GM21825 (cell line): ENCODE measurements at regions not wholly inside any gene's neighbourhood (a gene's known extent, or its start where the extent isn't known, plus 50 kb on each side); places are given as distances from the start of the nearest gene placed in this dataset.
"Not testable (repeated sequence)": the region's sequence is repeated elsewhere in the genome, so short reads cannot be mapped to it uniquely, and the experiment has no call there.

Experiments
- ATAC-seq: cut with Tn5 transposase; IDR thresholded peaks from one replicate; pipeline ENCODE4 v1.9.1; 2021; ENCODE audit warnings: mild to moderate bottlenecking, moderate library complexity; ENCODE audit not compliant: unreplicated experiment

DNA sequence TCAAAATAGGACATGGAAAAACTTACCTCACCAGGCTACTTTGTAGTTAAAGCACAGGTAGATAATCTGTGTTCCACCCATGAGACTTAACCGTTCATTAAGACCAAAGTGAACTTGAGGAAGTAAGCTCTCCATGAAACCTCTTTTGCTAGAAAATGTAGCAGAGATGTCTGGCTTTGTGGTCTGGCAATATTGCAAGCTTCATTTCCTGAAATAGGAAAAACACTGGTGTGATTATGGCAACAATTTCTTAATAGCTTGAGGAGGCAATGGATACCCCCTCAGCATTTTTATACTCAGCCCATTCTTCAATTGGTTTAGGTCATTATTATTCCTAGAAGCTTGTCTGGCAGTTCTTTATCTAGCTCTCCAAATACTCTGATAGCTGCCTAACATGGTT is 957.3 kb downstream of the IGSF11 start:
- no peak for ATAC-seq

DNA sequence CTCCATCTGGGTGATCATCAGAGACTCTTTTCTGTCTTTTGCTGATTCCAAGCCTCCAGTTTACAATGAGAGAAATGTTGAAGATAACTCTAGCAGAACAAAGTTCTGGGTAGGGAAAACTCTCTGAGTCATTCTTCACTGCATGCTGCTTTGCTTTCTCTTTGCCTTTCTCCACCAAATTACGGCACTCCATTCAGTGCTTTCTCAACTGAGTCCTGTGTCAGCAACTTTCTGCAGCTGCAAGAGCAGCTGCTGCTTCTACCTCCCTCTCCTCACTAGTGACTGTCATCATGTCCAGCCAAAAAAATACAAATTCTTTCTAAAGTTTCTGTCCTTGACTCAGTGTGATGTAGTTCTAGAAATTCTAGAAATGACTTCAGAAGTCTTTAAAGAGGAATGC is 953.8 kb downstream of the IGSF11 start:
- ATAC-seq = no peak

DNA sequence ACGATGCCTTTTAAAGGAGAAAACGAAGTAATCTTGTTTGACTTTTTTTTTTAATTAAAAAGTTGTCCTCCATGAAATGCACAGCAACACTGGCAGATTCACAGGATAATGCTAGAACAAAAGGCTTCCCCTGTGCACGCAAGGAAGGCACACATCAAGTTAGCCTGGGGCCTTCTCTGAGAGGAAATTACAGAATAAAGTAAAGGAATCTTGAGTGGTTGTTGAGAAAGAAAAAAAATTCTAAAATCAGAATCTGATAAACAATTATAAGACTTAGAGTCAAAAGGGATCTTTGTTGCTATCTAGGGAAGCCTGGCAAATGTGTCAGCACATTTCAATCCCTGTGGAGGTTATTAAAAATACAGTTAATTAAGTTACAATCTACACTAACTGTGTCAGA is 946.0 kb downstream of the IGSF11 start:
- no peak for ATAC-seq

DNA sequence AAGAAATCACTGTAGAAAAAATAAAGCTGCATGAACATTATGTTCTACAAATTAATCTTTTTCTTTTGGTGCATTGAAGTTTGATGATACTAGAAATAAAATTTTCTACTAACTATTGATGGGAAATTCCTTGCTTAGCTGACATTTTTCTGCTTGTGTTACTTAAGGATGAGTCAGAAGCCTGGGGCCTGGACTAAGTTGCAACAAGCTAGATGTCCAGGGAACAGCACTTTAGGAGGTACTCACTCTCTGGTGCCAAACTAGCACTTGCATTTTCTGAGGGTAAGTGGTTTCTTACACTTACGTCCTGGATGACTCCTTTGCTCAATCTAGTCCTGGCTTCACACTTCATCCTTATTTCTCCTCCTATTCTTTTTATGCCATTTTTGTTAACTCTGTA is 945.1 kb downstream of the IGSF11 start:
- ATAC-seq = no peak

DNA sequence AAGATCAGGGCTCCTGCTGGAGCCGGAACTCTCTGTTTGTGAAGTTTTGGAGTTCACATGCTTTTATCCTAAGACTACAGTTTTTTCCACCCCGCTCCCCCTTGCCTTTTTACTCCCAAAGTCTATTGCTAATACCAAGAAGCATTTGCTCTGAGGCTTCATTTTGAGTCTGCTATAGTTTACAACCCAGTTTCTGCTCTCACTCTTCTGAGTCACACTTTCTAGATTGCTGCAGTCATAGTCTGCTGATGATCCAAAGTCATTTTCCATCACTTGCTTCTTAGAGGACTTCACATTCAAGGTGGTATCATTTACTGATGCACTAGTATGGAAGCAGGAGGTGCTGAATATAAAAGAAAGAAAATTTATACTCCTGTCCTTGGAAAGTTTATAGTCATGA is 937.4 kb downstream of the IGSF11 start:
- ATAC-seq = no peak

DNA sequence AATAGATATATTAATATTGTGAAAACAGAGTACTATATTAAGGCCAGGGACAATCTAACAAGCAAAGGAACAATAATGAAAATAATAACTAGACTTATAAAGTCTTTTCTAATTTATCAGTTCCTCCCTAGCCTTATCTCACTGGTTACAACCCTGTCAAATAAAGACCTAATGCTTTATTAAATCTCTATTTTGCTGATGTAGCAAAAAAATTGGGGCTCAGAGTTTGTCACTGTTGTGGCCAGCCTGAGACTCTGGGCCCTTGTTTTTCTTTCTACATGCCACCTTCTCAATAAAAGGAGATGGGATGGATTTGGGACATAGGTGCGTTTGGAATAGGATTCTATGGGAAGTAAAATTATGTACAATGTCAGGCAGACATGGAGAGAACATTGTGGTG is 937.0 kb downstream of the IGSF11 start:
- no peak for ATAC-seq

DNA sequence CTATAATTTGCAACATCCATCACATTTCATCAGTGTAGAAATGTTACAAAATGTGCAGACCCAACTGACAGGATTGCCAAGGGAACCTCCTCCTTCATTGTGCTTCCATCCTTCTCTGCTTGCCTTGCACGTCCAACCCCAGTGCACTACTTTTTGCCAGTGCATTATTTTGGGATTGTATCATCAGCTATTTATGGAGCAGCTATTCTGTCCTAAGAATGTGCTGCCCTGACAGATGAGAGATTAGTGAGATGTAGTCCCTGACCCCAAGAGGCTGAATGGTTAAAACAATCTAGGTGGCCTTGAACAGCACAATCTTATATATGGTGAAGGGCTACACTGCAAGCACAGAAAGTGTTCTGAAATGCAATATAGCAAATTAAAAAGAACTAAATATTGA is 935.8 kb downstream of the IGSF11 start:
- no peak for ATAC-seq

DNA sequence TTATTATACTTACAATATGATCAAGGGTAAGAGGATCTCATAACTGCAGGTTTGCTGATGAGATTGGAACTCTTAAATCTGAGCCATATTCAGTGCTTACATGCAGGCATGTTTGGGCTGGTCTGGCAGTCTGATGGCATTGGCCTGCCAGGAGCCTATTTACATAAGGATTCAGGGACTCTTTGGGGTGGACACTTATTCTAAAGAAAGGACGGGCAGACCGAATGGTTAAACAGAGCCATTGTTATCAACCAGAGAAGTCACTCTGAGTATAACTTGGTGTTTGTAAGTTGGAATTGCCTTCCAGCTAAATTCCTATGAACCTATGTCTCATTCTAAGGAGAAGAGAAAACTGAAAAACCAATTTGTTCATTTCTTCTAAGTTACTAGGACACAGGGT is 932.8 kb downstream of the IGSF11 start:
- ATAC-seq = no peak

DNA sequence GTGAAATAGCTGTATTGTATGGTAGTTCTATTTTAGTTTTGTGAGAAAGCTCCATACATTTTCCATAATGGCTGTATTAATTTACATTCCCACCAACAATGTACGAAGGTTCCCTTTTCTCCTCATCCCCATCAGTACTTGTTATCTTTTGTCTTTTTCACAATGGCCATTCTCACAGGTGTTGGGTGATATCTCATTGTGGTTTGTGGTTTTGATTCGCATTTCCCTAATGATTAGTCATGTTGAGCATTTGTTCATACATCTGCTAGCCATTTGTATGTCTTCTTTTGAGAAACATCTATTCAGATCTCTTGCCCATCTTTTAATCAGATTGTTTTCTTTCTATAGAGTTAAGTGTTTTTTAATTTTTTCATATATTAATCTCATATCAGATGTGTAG is 931.9 kb downstream of the IGSF11 start:
- ATAC-seq = no peak

DNA sequence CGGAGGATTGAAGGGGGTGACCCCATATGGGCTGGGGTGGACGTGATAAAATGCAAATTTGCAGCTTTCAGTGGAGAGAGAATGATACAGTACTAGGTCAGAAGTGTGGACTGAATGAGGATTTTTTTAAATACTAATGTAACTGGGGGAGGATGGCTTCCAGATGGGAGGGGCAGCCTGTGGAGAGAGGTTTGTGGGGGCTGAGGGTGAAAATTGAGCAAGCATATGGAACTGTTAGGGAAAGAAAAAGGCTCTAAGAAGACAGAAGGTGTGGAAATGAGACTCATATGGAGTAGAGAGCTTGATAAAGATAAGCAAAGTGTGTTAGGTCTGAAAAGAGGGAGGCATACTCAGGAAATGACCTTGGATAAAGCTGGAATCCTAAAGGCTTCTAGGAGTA is 926.4 kb downstream of the IGSF11 start:
- no peak for ATAC-seq

DNA sequence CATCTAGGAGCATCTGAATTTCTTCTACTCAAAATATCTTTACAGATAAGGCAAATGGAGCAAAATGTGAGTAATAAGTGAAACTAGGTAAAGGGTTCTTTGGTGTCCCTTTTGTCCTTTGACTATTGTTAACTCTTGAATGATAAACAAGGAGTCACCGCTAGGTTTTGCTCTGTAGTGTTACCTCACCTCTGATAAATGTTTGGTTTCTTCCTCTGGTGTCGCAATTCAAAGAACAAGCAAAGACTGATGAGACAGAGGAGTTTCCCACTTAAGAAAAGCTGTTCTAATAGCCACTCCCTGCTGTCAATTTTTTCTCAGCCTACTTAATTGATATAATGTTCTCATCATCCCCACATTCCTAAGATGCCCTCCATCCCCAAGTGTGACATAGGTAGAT is 925.9 kb downstream of the IGSF11 start:
- no peak for ATAC-seq

DNA sequence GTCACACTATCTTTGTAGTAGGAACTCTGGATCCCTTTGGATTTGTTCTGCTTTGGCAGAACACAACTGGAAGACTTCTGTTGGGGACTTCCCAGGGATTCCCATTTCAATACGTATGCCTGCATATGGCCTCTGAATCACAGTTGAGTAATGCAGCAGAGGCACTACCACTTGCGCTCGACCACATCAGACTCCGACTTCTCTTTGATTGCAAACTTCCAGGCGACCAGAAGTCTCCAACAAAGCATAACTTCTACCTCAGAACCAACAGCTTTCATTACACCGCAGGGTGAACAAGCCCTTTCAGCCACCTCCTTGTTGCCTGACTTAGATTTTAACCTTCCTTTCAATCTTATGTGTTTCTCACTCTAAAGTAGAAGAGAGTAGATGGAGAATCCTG is 924.4 kb downstream of the IGSF11 start:
- no peak for ATAC-seq

DNA sequence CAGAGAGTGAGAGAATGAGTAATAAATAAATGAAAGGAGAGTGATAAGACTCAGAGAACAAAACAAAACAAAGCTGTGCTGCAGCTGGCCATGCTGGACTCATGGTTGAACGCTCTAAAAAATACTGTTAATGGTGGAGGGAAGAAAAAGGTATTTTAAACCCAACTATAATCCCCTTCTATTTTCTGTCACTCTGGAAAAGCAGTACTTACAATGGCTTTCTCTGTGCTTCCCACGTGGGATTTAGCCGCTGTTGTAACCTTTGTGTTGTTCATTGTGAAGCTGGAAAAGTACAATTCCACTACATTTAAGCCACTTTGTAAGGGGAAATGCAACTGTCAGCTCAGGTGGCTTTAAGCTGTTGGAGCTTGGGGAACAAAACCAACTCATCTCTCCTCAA is 917.7 kb downstream of the IGSF11 start:
- no peak for ATAC-seq

DNA sequence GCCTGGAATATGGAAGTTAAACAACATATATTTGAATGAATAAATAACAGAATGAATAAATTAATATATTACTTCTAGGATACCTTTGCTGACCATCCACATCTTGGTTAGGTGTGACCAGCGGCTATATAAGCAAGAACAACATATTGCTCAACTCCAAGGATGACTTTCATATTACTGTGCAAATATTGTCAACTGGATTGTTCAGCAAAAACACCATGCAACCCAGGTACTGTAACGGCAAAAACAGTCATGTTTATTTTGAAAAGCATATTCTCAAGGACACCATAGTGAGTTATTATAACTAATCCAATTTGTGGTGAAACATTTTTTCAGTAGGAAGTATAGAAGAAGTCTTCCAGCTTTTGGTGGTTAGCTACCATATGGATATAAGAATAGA is 907.9 kb downstream of the IGSF11 start:
- ATAC-seq = no peak

DNA sequence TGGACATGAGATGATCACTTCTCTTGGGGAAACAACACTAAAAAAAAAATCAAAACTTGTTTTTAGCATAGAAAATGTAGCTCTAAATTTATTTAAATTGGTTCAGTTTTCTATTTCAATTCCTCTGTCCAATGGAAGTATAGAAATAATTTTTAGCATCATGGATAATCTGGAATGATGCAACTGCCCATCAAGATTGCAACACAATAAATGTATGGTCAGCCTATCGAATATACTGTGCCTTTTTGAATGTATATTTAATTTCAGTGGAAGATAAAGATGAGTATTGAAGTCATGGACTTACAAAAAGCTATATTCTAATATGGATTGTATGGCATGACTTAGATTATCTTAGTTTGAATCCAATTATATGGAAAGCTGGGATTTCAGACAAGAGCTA is 906.7 kb downstream of the IGSF11 start:
- no peak for ATAC-seq

DNA sequence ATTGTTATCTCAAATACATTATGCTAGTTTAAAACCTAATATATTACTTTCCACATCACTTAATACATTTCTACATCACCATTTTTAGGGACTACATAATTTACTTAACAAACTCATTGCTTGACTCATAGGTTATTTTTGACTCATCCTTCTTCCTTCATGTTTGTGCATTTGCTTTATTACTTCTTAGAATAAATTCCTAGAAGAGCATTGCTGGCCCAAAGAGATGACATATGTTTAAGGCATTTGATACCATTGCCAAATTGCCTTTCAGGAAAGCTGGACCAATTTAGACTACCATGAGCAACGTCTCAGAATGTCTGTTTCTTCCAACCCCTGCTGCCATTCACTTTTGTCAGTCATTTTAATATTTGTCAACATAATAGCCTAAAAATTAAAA is 905.8 kb downstream of the IGSF11 start:
- no peak for ATAC-seq

DNA sequence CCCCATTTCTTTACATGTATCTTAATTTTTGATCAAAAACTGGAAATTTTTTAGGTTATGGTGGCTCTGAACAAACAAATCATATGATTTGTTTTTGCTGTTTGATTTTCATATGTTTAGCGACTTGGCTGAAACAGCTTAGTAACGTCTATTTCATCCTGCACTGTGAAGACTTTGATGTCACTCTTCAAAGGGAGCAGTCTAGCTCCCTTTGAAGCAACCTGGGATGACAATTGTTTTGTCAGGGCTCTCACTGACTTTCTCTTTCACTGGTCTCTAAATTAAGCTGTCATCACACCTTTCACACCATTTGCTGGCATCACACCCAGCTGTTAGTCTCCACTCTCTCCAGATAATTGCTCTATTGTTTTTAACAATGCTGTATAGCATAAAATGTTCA is 896.9 kb downstream of the IGSF11 start:
- no peak for ATAC-seq

DNA sequence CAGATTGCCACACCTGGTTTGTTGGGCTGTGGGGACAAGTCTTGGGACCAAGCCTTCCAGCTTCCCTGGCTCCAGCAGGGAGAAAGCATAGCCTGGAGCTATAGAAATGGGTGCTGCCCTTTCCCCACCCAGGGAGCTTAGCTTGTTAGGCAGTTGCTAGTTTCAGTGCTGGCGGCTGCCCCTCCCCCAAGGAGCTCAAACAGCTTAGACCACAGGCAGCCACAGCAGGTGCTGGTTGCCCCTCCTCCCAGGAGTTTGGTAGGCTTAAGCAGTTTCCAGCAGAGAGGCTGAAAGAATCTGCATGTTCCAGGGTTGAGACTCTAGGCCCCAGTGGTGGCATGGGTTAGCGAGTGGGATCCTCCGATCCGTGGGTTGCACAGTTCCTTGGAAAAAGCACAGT is 889.7 kb downstream of the IGSF11 start:
- ATAC-seq = no peak

DNA sequence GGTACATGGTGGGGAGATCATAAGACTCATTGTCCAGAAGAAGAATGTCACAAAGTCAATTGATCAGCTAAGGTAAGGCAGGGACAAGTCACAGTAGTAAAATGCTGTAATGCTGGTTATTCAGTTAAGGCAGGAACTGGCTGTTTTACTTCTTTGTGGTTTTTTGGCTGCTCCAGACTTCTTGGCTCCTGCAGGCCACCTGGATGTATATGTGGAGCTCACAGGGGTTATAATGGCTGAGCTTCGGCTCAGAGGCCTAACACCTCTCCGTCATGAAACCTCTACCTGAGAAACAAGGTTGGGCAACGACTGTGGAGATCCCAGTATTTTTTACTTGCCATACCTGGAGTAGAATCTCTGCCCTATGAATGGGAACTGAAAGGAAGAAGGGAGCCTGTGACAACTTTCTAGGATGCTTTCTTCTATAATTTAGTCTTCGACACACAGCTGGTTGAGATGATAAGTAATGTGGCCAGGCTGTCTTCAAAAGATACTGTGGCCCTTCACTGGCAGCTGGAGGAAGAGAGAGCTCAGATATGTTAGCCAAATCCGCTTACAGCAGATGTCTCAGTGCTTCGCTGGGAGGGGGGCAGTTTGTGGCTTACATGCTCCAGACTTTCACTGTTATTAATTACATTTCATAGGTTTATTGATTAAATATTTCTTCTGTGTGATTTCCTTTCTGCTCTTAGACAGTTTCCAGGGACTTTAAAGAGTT is 887.8 kb downstream of the IGSF11 start:
- ATAC-seq = no peak

DNA sequence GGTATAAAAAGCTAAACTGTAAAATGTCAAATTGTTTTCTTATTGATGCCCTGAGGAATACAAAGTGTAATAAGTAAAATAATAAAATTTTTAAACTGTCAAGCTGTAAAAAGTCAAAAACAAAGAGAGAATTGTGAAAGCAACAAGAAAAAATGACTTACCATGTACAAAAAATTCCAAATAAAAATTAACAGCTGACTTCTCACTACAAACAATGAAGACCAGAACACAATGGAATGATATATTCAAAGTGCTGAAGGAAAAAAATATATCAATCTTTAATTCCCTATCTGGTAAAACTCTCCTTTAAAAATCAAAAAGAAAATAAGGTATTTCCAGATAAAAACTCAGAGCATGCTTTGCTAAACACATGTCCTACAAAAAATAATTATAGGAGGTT is 883.5 kb downstream of the IGSF11 start:
- ATAC-seq = no peak

DNA sequence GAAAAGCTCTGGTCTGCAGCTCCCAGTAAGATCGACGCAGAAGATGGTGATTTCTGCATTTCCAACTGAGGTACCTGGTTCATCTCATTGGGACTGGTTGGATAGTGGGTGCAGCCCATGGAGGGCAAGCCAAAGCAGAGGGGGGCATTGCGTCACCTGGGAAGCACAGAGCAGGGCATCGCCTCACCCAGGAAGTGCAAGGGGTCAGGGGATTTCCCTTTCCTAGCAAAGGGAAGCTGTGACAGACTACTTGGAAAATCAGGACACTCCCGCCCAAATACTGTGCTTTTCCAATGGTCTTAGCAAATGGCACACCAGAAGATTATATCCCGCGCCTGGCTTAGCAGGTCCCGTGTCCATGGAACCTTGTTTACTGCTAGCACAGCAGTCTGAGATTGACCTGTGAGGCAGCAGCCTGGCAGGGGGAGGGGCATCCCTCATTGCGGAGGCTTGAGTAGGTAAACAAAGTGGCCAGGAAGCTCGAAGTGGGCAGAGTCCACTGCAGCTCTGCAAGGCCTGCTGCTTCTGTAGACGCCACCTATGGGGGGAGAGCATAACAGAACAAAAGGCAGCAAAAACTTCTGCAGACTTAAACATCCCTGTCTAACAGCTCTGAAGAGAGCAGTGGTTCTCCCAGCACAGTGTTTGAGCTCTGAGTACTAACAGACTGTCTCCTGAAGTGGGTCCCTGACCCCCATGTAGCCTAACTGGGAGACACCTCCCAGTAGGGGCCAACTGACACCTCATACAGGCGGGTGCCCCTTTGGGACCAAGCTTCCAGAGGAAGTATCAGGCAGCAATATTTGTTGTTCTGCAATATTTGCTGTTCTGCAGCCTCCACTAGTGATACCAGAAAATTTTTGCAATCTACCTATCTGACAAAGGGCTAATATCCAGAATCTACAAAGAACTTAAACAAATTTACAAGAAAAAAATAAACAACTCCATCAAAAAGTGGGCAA is 871.7 kb downstream of the IGSF11 start:
- ATAC-seq = not testable (repeated sequence)

DNA sequence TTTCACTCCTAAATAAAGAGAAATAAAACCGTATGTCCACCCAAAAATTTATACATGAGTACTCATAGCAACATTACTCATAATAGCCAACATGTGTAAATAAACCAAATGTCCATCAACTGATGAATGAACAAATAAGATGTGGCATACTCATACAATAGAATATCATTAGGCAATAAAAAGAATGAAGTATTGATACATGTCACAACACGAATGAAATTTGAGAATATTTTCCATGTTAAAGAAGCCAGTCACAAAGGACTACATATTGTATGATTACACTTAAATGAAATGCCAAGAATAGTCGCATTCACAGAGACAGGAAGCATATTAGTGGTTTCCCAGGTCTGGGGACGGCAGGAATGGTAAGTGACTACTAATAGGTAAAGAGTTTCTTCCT is 869.2 kb downstream of the IGSF11 start:
- no peak for ATAC-seq
